Inferior parietal cortex (tissue), 1 donor: ENCODE measurements at regions not wholly inside any gene's neighbourhood (a gene's known extent, or its start where the extent isn't known, plus 50 kb on each side); places are given as distances from the start of the nearest gene placed in this dataset.
"Not testable (repeated sequence)": the region's sequence is repeated elsewhere in the genome, so short reads cannot be mapped to it uniquely, and the experiment has no call there.

Experiments
- DNase-seq: peaks from one replicate; pipeline ENCODE4 v3.0.0-alpha.2; 2016; ENCODE audit errors: extremely low spot score

GRCh38 chr1:214861615-214862014 lies 220.9 kb upstream of the KCNK2 start:
- DNase-seq = no peak

GRCh38 chr1:214862421-214862820 lies 220.1 kb upstream of the KCNK2 start:
- no peak for DNase-seq

- DNase-seq = no peak
Observed at GRCh38 chr1:214864896-214865688, 217.4 kb upstream of the KCNK2 start.

- not testable (repeated sequence) for DNase-seq
Observed at GRCh38 chr1:214870426-214870825, 212.1 kb upstream of the KCNK2 start.

GRCh38 chr1:214880956-214881355 lies 201.6 kb upstream of the KCNK2 start:
- DNase-seq = no peak

GRCh38 chr1:214882616-214883015 lies 199.9 kb upstream of the KCNK2 start:
- DNase-seq = no peak

- no peak for DNase-seq
Observed at GRCh38 chr1:214895011-214895600, 187.4 kb upstream of the KCNK2 start.

- DNase-seq = peak; percentile 18
Observed at GRCh38 chr1:214896921-214897320, 185.6 kb upstream of the KCNK2 start.

- DNase-seq = no peak
Observed at GRCh38 chr1:214897581-214897980, 185.0 kb upstream of the KCNK2 start.

GRCh38 chr1:214898161-214898560 lies 184.4 kb upstream of the KCNK2 start:
- no peak for DNase-seq

- no peak for DNase-seq
Observed at GRCh38 chr1:214898718-214899117, 183.8 kb upstream of the KCNK2 start.

GRCh38 chr1:214899908-214900460 lies 182.6 kb upstream of the KCNK2 start:
- no peak for DNase-seq

- no peak for DNase-seq
Observed at GRCh38 chr1:214900590-214900989, 181.9 kb upstream of the KCNK2 start.

GRCh38 chr1:214901718-214902117 lies 180.8 kb upstream of the KCNK2 start:
- no peak for DNase-seq

GRCh38 chr1:214902636-214903320 lies 179.8 kb upstream of the KCNK2 start:
- no peak for DNase-seq

GRCh38 chr1:214912127-214912526 lies 170.4 kb upstream of the KCNK2 start:
- no peak for DNase-seq

GRCh38 chr1:214913966-214914365 lies 168.6 kb upstream of the KCNK2 start:
- no peak for DNase-seq

- DNase-seq = no peak
Observed at GRCh38 chr1:214917081-214917635, 165.4 kb upstream of the KCNK2 start.

GRCh38 chr1:214918745-214919144 lies 163.8 kb upstream of the KCNK2 start:
- no peak for DNase-seq

GRCh38 chr1:214920337-214920736 lies 162.2 kb upstream of the KCNK2 start:
- no peak for DNase-seq

GRCh38 chr1:214923278-214923915 lies 159.1 kb upstream of the KCNK2 start:
- DNase-seq = no peak

GRCh38 chr1:214927796-214928195 lies 154.7 kb upstream of the KCNK2 start:
- no peak for DNase-seq
